AG04450 (cell line): ENCODE measurements at regions not wholly inside any gene's neighbourhood (a gene's known extent, or its start where the extent isn't known, plus 50 kb on each side); places are given as distances from the start of the nearest gene placed in this dataset.

Experiments
- CTCF ChIA-PET: fragments of 300-600, 350-600 bp; formaldehyde crosslinking; extraction: SDS; loops from one replicate; lab custom pipeline; 2022; ENCODE audit warnings: antibody characterized with exemption, inconsistent platforms; lab: Charles Lee
- POLR2A ChIA-PET: fragments of 350-600 bp; formaldehyde crosslinking; extraction: SDS; loops from one replicate; lab custom pipeline; 2021; ENCODE audit warnings: antibody characterized with exemption, inconsistent platforms; lab: Yijun Ruan, JAX
- DNase-seq: peaks from one replicate; pipeline ENCODE4 v3.0.0-alpha.2; 2011; ENCODE audit warnings: low read depth, low spot score
- H3K27ac ChIP-seq: one replicate; pipeline ENCODE4 v1.5.1; 2012; ENCODE audit warnings: low read depth, low read length, control low read depth
- H3K27me3 ChIP-seq: one replicate; pipeline ENCODE4 v1.6.0; 2012; ENCODE audit warnings: low read length; ENCODE audit not compliant: control insufficient read depth, insufficient read depth
- H3K4me3 ChIP-seq: 2 replicates; pipeline ENCODE4 v1.5.1; 2011; ENCODE audit warnings: mild to moderate bottlenecking, low read depth, low read length, control low read depth
- H3K9me3 ChIP-seq: 2 replicates; pipeline ENCODE4 v1.5.1; 2012; ENCODE audit warnings: low read length; ENCODE audit not compliant: control insufficient read depth, insufficient read depth
- TF ChIP-seq, protein P1 (sequence below): IDR thresholded peaks from 2 replicates; pipeline ENCODE4 v1.5.1; 2011; ENCODE audit warnings: low read depth, low read length, control low read depth, inconsistent platforms

- H3K4me3 ChIP-seq, result no peak overlapping the region
- H3K9me3 ChIP-seq, result no peaks in the 10 kb centered on the region
- DNase-seq, result no peak
- H3K27ac ChIP-seq, result no peak overlapping the region
- POLR2A ChIA-PET, result no interaction called here
- H3K27me3 ChIP-seq, result no peaks in the 10 kb centered on the region
- TF ChIP-seq, protein P1, sequence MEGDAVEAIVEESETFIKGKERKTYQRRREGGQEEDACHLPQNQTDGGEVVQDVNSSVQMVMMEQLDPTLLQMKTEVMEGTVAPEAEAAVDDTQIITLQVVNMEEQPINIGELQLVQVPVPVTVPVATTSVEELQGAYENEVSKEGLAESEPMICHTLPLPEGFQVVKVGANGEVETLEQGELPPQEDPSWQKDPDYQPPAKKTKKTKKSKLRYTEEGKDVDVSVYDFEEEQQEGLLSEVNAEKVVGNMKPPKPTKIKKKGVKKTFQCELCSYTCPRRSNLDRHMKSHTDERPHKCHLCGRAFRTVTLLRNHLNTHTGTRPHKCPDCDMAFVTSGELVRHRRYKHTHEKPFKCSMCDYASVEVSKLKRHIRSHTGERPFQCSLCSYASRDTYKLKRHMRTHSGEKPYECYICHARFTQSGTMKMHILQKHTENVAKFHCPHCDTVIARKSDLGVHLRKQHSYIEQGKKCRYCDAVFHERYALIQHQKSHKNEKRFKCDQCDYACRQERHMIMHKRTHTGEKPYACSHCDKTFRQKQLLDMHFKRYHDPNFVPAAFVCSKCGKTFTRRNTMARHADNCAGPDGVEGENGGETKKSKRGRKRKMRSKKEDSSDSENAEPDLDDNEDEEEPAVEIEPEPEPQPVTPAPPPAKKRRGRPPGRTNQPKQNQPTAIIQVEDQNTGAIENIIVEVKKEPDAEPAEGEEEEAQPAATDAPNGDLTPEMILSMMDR, result no peak
- CTCF ChIA-PET, result no interaction called here
Observed at GRCh38 chr13:31042049-31042448, 109.6 kb downstream of the TEX26 start.

DNA sequence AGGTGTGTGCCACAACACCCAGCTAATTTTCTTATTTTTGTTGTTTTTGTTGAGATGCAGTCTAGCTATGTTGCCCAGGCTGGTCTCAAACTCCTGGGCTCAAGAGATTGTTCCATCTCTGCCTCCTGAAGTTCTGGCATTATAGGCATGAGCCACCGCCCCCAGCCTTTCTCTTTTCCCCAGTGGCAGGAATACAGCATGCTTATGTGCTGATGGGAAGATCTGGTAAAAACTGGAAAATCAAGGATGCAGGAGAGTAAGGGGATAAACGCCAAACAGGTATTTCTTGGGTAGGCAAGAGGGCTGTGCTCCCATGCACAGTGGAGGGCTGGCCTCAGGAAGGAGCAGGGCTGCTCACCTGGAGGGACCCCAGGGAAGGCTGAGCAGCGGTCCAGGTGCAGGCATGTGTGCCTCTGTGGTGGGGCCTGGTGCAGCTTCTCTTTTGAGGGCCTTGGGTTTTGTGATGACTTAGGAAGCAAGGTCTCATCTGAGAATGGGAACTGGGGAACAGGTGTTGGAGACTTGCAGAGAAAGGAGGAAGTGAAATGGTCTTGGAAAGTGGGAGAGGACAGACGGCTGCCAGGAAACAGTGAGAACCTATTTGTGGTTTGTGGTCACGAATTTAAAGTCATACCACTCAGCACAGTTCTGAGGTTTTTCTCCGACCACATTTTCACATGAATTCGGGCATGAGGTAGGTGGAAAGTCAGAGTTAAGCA, 106.5 kb downstream of the TEX26 start:
- H3K4me3 ChIP-seq, result no peak overlapping the region
- H3K27ac ChIP-seq, result no peak overlapping the region
- no peak for DNase-seq
- H3K27me3 ChIP-seq, result no peaks in the 10 kb centered on the region
- POLR2A ChIA-PET, result no interaction called here
- TF ChIP-seq, protein P1, result no peak
- CTCF ChIA-PET, result no interaction called here
- H3K9me3 ChIP-seq, result no peaks in the 10 kb centered on the region

DNA sequence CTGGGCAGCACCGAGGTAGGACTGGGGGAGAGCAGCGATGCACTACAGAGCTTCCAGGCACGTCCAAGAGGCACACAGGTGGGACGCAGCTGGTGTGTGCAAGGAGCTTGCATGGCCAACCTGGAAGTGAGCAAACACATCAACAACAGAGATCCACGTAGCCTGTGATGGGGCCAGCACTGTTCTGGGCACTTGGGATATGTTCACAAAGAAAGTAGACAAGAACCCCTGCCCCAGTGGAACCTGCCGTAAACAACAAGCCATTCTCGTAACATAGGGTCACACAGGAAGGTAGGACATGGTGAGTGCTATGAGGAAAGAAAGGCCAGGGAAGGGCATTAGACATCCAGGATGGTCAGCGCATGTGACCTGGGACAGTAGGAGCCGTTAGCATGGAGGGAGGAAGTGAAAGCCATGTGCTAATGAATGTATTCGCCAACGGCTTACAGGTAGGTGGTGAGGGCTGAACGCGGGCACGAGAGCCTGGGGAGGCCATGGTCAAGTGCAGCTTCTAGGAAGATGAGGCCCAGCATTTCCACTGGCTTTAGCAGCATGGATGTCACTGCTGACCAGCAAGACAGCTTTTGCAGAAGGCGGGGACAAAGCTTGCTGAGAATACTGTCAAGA, 105.5 kb downstream of the TEX26 start:
- ChIA-PET POLR2A (no interaction called here), CTCF (interaction anchor here (1.1 kb wide), 1 partner anchor 172 kb away, joined by 3 read pairs; no protein-coding TSS in a partner anchor)
- Histone ChIP-seq H3K9me3 (no peaks in the 10 kb centered on the region), H3K4me3 (no peak overlapping the region), H3K27ac (no peak overlapping the region), H3K27me3 (no peaks in the 10 kb centered on the region)
- TF ChIP-seq, protein P1, result no peak
- no peak for DNase-seq

DNA sequence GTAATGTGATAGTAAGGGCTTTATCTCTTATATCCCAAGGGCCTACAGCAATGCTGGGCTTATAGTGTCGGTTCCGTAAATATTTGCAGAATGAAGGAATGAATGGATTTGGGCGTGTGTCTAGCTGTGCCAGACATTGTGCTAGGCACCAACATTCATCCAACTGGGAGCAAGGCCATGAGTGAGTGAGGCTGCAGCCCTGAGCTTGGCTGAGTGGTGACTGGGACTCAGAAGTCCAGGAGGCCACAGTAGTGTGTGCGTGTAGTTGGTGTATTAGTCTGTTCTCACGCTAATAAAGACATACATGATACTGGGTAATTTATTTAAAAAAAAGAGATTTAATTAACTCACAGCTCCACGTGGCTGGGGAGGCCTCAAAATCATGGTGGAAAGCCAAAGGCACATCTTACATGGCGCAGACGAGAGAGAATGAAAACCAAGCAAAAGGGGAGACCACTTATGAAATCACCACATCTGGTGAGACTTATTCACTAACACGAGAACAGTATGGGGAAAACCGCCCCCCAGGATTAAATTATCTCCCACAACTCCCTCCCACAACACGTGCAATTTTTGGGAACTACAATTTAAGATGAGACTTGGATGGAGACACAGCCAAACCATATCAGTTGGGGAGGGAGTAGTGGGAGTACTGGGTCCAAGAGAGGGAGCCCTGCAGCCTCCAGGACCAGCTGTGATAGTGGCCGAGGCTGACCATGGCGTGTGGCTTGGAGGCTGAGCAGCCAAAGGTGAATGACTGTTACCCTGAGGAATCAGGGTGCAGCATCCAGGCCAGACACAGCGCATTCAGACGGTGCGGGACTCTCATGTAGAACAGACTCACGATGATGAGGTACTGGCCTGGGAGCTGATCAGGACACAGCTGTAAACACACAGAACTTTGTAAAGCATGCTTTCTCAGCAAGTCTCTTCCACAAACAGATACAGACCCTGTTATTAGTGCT, 104.6 kb downstream of the TEX26 start:
- H3K4me3 ChIP-seq, result no peak overlapping the region
- no peaks in the 10 kb centered on the region for H3K27me3 ChIP-seq
- CTCF ChIA-PET, result interaction anchor here (1.1 to 3.3 kb wide), 2 partner anchors 8 to 171 kb away, joined by 3 to 19 read pairs; no protein-coding TSS in a partner anchor
- H3K9me3 ChIP-seq, result no peaks in the 10 kb centered on the region
- no peak overlapping the region for H3K27ac ChIP-seq
- TF ChIP-seq, protein P1, result no peak
- POLR2A ChIA-PET, result no interaction called here
- DNase-seq, result no peak
